HCEC 1CT (cell line): ENCODE measurements at regions not wholly inside any gene's neighbourhood (a gene's known extent, or its start where the extent isn't known, plus 50 kb on each side); places are given as distances from the start of the nearest gene placed in this dataset.
"Not testable (repeated sequence)": the region's sequence is repeated elsewhere in the genome, so short reads cannot be mapped to it uniquely, and the experiment has no call there.

Experiments used
- DNase-seq: peaks from one replicate; pipeline ENCODE4 v3.0.0-alpha.2; 2017

DNA sequence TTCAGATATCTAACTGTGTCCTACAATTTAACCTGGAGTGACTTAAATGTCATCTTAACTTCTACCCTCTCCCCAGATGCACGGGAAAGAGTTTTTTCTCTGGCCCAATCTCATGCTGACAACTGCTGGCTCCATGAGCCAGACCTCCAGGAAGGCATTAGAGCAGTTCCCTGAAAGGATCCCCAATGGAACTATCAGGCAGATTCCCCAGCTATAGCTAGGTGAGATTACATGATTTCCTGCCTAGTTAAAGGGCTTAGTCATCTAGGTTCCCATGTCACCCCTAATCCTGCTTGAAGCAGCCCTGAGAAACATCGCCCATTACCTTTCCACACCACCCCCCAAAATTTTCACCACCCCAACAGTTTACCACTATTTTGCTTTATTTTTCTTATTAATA lies 373.5 kb upstream of the TRPC7 start:
- DNase-seq = no peak

DNA sequence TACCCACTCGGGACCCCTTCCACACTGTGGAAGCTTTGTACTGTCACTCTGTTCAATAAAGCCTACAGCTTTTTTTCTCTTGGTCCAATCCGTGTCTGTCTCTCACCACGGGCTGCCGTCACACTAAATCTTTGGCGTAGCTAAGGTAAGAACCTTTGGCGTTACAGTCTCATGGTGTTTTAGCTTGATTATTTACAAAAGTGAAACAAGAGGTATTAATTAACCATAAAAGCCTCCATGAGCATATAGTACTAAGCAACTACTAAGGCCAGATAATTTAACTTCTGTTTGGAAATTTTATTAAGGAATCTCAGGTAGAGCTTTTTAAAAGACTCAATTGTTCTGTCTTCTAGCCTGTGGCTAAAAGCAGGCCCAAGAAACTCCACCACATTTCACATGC lies 370.7 kb upstream of the TRPC7 start:
- DNase-seq = no peak

DNA sequence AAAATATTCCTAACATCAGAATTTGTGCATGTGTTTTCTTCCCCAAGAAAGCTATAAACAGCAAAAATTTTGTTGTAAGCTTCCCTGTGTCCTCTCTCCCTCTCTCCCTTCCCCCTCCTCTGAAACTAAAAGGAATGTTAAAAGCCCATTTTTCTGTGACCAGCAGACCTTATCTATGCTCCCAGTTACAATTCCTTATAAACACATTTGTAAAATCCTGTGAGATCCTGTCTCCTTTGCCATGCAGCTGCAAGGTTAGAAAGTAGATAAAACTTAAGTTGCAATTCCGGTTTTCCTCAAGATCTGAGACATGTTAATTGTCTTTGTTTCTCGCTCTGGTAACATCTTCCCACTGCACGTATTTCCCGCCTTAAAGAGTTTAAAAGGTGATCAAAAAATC lies 370.3 kb upstream of the TRPC7 start:
- DNase-seq = not testable (repeated sequence)

DNA sequence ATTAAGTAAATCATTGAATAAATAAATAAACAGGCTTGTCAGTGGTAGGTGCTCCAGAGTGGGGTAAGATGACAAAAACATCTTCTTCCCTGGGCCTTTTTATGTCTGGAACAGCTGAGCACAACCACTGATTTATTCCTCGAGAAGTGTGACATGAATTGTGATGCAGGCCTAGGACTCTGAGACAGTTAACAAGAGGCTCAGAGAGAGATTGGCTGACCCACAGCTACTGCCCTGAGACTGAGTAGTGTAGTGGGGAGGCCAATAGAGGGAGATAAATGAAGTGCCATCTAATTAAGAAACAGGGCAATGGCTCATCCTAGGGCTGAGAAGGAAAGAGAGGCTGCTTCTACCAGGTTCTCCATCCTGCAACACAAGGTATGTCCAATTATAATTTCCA lies 369.3 kb upstream of the TRPC7 start:
- DNase-seq = no peak

DNA sequence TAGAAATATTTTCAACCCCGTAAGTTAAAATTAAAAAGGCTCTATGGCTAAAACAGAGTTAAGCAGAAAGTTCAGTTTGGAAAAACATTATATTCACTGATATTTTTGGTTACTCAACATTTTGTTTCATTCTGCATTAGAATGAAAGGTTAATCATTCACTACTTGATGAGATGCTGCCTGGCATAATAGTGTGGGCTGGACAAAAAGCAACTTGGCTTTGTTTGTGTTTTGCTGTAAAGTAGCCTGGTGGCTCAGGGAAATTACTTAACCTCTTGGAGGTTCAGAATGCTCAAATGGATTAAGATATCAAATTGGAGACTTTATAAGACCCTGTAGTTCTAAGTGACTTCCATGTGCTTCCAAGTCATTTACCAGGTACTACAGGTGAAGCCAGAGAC lies 367.4 kb upstream of the TRPC7 start:
- DNase-seq = no peak

DNA sequence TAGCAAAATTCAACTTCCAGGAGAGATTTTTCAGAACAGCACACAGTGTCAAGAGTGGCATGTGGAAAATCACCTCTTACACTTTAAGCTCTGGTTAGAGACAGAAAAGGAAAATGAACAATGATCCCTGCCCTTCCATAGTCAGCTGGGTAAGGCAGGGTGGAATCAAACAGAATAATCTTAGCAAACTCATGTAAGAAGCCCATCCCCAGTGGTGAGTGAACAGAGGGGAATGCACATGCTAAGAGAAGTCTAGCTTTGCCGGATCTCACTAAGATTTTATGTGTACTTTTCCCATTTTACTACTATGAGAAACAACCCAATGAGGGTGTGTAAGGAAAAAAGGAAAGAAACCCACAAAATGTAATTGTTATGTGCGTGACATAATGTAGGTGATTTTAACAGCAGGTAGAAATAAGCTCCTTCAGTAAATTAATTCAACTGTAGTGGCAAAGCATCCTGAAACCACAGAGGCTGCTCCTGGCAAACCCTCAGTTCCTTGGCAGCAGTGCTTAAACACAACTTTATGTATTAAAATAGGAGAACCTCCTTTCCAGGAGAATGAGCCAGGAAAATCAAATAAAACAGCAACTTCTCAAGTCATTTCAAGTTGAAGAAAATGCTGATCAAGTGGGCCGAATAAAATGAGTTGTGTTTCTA lies 366.0 kb upstream of the TRPC7 start:
- DNase-seq = no peak

DNA sequence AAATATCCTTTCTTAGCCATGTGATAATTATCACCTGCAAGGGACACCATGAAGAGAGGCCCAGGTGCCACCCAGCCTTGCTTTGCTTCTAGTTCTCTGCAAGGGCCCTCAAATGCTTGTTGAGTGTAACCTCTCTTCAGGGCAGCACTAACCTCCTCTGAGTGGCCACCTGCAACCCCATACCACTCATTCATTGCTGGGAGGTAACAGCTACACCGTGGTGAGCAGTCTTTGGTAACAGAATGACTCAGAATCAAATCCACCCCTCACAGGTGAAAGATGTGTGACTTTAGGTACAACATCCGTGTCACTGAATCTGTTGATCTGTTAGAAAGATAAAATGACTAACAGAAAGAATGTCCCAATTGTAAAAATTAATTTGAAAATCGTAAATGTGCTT lies 365.1 kb upstream of the TRPC7 start:
- DNase-seq = no peak

DNA sequence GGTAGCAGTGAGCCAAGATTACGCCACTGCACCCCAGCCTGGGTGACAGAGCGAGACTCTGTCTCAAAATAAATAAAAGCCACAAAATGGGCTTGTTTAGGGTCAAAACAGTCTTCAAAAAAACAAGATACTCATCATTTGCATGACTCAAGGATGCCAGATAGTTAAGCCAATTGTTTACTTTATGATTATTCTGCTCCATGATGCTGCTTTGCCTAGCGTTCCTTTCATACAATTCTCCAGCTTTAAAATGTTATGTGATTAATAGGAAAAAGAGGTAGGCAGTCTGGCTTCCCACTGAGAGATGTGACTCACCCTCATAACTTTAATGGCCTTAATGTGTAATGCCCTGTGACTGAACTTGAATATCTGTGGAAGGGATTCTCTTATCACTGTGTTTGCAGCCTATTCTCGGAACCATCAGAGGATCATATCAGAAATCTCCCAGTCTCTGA lies 364.6 kb upstream of the TRPC7 start:
- peak; percentile 6 for DNase-seq

DNA sequence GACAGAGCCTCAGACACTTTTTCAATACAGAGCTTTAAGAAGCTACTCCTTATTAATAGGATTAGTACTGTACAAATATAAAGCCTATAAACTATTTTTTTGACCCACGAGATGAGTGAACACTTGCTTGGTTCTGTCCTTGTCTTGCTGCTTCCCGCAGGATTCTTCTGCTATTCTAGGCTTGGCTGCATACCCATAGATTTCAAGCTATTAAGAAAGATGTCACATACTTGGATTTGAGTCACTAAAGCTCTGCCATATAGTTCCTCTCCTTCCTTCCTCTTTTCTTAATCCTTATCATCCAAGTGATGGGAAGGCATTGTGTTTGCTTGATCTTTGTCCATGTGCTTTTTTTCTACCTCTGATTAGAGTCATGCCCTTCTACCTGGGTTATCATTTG lies 361.2 kb upstream of the TRPC7 start:
- no peak for DNase-seq

DNA sequence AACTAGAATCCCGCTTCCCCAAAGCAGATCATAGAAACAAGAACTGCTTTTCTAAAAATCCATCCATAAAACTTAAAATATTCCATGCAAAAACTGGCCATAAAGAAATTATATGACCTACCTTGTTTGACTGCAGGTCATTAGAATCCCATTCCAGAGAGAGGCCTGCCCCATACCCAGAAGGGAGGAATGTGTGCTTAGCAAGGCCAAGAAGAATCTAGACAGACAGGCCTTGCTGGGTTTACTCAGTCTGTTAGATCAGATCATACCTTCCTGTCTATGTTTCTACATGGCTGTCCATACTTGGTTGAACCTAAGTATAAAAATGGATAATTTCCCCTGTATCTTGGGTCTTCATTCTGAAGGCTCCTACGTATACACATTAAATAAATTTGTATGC lies 358.8 kb upstream of the TRPC7 start:
- DNase-seq = no peak

DNA sequence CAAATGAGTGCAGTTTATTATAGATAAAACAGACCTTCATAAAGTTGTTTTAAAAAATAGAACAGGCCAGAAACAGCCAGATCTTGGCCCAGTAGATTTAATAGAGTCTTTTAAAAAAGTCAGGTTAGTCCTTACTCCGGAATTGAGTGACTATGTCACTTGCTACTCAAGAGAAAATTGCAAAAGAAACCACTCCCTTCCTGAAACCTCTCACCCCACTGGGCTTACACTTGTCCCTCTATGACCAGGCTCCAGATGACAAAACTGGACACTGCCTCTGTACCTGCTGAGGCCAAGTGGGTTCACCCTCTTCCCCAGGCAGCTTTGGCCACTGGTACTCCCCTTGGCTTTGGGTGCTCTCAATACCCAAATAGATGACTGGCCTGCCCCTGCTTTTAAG lies 357.2 kb upstream of the TRPC7 start:
- no peak for DNase-seq

DNA sequence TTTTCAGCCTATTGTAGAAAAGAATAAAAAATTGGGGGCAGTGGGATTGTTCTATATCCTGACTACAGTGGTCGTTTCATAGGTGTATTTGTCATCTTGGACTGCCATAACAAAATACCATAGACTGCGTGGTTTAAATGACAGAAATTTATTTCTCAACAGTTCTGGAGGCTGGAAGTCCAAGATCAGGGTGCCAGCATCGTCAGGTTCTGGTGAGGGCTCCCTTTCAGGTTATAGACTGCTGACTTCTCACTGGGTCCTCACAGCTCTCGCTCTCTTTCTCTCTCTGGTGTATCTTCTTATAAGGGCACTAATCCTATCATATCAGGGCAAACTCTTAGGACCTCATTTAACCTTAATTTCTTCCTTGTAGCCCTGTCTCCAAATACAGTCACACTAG lies 356.7 kb upstream of the TRPC7 start:
- no peak for DNase-seq

DNA sequence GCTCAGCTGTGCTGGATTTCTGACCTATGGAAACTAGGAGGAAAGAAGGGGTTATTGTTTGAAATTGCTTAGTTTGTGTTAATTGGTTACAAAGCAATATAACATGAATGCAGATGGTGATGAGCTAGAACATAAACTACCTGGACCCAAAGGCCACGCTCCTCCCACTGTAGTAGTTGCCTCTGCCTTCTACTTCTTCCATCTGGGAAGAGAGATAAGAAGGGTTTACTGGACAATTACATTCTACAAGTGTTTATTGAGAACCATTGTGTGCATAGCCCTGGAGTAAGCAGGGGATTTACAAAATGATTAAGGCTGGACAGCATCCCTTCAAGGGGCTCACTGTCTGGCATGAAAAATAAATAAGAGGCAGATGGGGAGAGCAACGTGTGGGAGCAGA lies 355.3 kb upstream of the TRPC7 start:
- DNase-seq = no peak

DNA sequence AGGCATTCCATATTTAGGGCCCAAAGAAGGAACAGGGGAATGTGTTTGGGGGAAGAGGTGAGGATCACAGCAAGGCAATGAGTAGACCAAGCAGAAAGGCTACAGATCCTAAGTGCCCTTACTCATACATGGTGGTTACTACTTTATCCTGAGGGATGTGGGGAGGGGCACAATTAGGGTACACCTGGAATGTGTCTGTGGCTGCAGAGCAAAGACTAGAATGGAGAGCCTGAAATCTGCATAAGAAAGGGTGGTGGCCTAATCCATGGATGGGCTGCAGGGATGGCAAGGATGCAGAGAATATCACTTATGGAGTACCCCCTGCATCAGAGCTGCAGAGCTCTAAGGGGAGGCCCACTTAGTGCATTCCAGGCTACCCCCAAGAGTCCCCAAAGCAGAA lies 352.6 kb upstream of the TRPC7 start:
- no peak for DNase-seq

DNA sequence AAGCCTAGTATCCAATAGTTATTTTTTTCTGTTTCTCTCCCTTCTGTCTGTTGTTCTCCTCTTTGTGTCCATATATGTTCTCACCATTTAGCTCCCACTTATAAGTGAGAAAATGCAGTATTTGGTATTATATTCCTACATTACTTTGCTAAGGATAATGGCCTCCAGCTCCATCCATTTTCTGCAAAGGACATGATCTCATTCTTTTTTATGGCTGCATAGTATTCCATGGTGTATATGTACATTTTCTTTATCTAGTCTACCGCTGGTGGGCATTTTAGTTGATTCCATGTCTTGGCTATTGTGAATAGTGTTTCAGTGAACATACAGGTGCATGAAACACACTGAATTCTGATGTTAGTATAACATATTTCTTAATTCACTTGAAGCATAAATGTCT lies 348.9 kb upstream of the TRPC7 start:
- no peak for DNase-seq

DNA sequence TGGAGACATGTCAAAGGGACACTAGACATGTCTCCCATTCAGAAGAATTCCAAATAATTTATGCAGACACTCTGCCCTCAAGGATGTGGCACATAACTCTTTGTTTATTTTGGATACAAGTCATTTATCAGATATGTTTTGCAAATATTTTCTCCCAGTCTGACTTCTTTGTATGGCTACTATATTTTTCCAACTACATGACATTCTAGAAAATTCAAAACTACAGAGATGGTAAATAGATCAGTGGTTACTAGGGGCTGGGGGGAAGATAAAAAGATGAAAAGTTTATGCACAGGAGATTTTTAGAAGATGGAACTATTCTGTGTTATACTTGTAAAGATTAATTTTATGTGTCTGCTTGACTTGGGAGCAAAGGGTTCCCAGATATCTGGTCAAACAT lies 347.3 kb upstream of the TRPC7 start:
- no peak for DNase-seq

DNA sequence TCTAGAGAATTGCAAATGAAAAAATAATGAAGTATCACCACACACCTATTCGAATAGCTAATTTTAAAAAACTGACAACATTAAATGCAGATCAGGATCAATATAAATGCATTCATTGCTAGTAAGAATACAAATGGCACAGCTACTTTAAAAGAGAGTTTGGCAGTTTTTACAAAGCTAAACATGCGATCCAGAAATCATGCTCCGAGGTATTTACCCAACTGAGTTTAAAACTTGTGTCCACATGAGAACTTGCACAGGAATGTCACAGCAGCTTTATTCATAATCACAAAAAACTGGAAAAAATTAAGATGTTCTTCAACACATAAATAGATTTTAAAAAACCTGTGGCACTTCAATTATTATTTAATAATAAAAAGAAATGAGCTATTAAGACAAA lies 345.5 kb upstream of the TRPC7 start:
- no peak for DNase-seq

DNA sequence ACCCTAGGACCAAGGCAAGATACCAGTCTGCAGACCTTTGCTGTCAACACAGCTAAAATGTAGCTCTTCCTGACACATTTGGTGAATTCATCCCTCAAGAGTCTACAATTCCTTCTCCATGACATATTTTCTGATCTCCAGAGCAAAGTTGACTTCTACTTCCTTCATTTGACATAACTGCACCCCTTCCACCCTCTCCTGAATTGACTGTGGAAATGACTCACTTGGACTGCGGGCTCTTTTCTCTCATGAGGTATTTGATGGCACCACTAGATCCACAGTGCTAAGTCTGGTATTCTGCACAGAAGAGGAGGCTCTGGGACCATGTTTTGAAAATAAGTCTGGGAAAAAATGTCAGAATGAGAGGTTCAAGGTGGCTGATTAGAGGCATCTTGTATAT lies 338.4 kb upstream of the TRPC7 start:
- no peak for DNase-seq

DNA sequence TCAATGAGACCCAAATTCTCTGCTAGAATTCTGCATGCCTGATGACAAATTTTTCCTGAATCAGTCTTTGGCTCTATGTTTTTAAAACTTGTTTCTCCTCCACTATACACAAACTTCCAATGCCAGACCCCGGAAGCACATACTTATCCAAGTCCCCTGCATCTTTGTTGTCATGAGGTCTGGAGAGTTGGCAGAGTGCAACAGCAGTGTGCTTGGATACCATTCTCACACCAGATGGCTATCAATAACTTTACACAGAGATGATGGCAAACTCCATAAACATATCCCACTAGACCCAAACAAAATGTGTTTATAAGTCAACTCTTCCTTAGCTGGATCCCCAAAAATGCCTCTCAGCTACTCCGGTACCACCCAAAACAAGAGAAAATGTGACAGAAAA lies 337.7 kb upstream of the TRPC7 start:
- DNase-seq = no peak

DNA sequence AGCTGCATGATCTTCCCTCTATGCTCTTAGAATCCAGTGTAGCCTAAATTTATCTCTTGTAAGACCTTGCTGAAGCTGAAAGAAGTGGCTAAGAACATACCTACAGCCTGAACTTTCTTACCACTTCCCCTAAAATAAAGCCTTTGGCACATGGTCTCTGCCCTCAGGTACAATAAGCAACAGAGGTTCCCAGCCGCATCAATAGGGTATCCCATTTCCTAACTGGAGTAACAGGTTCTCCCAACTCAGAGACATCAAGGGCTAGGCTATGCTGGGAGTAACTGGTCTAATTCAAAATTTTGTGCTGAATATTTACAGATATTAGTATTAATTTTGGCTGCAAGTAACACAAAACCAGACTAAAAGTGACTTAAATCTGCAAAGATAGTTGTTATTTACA lies 335.8 kb upstream of the TRPC7 start:
- DNase-seq = no peak

DNA sequence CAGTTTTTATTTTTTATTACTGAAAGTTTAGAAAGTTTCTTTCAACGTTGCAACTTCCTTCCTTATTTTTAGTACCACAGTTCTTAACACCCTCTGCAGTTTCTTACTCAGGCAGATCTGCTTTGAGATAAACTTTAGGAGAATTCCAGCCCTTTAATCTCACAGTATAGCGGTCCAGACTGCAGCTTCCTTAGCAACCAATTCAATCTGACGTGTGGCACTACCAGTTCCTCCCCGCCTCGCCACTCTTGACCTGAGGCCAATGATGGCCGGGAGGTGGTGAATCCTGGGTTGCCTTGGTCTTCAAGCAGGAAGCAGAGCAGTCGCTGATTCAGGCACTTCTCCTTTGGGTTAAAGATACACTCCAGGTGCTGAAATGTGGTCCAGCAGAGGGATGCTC lies 334.3 kb upstream of the TRPC7 start:
- no peak for DNase-seq

DNA sequence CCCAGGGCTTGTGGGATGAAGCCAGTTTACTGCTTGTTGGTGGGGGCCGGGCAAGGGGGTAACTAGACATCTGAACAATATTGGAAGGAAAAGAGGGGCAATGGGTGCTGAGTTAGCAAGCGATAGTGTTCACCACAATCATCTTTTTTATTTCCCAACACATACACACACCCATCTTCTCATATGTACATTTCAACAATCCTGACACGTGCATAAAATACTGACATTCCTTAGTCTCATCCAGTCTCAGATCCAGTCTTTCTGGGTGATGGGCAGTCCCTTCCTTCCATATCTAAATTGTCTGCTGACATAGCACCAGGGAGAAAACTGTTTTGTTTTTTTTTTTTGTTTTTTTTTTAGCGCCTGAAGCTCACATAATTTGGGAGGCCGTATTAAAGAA lies 333.6 kb upstream of the TRPC7 start:
- DNase-seq = no peak

DNA sequence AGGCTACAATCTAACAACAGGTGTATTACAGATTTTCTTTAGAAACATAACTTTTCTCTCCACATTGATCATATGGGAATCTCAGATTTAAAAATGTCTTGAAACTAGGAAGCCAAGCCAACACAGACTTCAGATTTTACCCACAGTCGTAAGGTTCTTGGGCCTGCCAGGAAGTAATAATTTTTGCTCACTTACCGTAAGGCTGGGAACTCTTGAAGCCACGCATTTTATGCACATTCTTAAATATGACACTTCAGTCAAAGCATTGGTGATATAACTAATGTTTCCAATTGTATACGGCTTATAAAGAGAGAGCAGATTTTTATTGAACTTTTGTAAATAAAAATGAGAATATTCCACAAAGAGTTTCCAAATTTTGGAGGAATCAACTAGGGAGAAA lies 328.9 kb upstream of the TRPC7 start:
- DNase-seq = no peak

DNA sequence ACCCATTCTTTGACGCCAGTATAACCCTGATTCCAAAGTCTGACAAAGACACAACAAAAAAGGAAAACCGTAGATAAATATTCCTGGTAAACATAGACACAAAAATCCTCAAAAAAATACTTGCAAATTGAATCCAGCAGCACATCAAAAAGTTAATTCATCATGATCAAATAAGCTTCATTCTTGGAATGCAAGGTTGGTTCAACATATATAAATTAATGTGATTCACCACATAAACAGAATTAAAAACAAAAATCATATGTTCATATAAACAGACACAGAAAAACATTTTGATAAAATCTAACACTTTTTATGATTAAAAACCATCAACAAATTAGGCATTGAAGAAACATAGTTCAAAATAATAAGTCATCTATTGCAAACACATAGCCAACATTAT lies 324.2 kb upstream of the TRPC7 start:
- no peak for DNase-seq

DNA sequence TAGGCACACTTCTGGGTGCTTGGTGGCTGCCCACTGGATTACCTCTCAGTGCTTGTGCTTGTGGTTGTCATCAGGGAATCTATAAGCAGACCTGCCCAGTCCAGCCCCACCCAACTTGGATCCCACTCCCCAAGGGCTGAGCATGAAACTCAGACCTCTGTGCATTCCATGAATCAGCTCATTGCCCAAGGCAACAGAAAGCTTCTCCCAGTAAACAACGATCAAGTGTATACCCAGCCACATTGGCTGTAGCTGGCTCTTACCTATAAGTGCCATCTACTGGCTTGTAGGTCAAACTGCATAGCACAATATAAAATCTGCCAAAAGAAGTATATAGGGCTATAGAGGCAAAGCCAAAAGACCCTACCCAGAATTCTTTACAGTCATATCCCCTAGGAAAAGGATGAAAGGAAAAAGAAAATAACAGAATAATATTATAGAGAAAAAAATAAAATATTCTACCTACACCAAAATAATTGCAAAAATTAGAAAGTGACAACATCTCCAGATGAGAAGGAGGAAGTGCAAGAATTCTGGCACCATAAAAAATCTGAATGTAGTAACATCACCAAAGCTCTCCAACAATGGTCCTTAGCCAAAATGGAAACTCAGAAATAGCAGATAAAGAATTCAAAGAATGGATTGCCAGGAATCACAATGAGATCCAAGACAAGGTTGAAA lies 321.0 kb upstream of the TRPC7 start:
- no peak for DNase-seq
